ENCODE measurements at regions not wholly inside any gene's neighbourhood (a gene's known extent, or its start where the extent isn't known, plus 50 kb on each side); places are given as distances from the start of the nearest gene placed in this dataset.
"Not testable (repeated sequence)": the region's sequence is repeated elsewhere in the genome, so short reads cannot be mapped to it uniquely, and the experiment has no call there.

DNA sequence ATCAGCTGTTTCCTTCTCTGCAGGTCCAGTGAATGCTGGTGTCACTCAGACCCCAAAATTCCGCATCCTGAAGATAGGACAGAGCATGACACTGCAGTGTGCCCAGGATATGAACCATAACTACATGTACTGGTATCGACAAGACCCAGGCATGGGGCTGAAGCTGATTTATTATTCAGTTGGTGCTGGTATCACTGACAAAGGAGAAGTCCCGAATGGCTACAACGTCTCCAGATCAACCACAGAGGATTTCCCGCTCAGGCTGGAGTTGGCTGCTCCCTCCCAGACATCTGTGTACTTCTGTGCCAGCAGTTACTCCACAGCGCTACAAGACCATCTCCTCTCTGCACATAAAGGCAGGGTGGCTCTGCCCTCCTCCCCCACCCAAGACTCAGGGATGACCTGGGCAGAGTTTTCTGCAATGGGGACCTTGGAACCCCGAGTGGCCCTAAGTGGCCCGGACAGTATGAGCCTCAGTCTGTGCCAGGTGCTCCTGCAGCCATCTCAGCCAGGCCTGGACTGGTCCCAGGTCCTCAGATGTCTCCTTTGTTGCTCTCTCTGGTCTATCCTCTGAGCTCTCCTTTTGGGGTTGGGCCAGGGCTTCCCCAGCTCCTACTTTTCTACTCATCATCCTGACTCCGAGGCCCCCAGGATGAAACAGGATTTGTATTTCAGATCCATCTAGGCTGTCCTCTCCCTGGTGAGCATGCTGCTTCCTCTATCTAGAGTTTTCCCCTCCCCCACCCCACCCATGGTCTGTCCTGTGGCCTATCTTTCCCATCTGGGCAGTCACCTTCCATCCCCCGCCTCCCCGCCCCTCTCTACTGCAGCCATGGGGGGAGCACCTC lies 212.1 kb upstream of the PRSS58 start:
- no peak overlapping the region for H3K4me3 ChIP-seq (ENCODE audit: low read depth, low read length)
- DNase-seq (ENCODE audit: low read depth), result no peak
- TF ChIP-seq, protein P1, sequence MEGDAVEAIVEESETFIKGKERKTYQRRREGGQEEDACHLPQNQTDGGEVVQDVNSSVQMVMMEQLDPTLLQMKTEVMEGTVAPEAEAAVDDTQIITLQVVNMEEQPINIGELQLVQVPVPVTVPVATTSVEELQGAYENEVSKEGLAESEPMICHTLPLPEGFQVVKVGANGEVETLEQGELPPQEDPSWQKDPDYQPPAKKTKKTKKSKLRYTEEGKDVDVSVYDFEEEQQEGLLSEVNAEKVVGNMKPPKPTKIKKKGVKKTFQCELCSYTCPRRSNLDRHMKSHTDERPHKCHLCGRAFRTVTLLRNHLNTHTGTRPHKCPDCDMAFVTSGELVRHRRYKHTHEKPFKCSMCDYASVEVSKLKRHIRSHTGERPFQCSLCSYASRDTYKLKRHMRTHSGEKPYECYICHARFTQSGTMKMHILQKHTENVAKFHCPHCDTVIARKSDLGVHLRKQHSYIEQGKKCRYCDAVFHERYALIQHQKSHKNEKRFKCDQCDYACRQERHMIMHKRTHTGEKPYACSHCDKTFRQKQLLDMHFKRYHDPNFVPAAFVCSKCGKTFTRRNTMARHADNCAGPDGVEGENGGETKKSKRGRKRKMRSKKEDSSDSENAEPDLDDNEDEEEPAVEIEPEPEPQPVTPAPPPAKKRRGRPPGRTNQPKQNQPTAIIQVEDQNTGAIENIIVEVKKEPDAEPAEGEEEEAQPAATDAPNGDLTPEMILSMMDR (IDR thresholded peaks at IDR 0.05; ENCODE audit: insufficient read depth, low read depth, low read length, missing control alignments), result no peak

DNA sequence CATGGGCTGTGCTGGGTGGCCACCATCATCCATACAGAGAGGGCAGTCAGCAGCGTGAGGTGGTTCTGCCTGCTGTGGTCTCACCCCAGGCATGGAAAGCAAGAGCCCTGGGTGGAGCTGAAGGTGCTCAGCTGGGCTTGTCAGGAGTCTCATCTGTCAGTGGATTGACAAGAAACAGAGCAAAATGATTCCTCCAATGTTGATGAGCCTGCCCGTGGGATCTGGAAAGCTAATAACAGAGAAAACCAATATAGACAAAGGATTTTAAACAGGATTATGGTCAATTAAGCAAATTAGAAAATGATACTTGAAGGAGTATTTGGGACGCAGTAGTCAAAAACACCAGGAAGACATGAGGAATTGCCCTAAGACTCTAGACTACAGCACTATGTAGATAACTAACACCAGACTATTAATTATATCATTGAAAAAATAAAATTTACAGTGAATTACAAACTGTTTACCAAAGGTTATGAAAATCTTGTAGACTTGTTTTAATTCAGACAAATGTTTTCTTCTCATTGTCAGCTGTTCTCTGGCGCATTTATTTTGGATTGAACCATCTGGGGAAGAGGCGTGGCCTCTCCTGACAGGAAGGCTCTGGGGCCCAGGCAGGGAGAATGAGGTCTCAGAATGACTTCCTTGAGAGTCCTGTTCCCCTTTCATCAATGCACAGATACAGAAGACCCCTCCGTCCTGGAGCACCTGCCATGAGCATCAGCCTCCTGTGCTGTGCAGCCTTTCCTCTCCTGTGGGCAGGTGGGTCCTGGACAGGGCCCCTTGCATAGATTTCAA lies 211.2 kb upstream of the PRSS58 start:
- TF ChIP-seq, protein P1 (IDR thresholded peaks at IDR 0.05; ENCODE audit: insufficient read depth, low read depth, low read length, missing control alignments), result no peak
- no peak overlapping the region for H3K4me3 ChIP-seq (ENCODE audit: low read depth, low read length)
- no peak for DNase-seq (ENCODE audit: low read depth)

DNA sequence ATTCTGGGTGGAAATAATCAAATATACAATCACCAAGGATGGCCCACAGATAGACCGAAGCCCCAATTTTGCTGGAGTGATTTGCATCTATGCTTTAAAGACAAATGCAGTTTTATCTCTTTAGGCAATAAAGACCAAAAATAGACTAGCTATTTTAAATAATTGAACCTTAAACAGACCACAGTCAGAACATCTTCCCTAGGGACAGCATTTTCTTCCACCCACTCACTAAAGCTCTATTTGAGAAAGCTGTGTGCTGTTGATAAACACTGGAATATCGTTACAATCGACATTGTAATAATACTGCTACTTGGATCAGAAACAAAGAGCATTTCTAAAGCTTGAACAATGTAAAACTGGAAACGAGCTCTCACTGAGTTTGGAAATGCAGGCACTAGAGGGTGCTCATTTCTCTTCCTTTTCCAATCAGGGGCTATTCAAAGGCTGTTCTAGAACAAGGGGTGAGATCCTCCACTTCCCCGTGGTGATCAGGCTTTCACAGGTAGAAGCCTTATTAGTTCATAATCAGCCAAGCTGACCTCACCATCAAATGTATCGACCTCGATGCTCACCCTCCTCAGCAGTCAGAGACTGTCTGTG lies 209.3 kb upstream of the PRSS58 start:
- not testable (repeated sequence) for DNase-seq (ENCODE audit: low read depth); H3K4me3 ChIP-seq (ENCODE audit: low read depth, low read length)

DNA sequence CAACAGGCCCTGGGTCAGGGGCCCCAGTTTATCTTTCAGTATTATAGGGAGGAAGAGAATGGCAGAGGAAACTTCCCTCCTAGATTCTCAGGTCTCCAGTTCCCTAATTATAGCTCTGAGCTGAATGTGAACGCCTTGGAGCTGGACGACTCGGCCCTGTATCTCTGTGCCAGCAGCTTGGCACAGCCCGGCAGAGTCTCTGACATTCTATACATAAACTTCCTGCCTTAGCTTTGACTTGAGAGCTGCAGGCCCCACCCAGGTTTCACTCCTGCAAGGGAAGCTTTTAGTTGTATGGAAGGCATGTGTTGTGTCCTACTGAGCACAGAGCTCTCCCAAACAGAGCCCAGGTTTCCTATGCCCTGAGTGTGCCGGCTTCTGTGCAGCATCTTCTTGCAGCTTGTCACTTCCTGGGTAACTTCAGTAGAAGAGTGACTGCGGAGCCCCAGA lies 205.6 kb upstream of the PRSS58 start:
- peak; percentile 41 for DNase-seq (ENCODE audit: low read depth)
- H3K4me3 ChIP-seq (ENCODE audit: low read depth, low read length), result no peak overlapping the region
- TF ChIP-seq, protein P1 (IDR thresholded peaks at IDR 0.05; ENCODE audit: insufficient read depth, low read depth, low read length, missing control alignments), result no peak

DNA sequence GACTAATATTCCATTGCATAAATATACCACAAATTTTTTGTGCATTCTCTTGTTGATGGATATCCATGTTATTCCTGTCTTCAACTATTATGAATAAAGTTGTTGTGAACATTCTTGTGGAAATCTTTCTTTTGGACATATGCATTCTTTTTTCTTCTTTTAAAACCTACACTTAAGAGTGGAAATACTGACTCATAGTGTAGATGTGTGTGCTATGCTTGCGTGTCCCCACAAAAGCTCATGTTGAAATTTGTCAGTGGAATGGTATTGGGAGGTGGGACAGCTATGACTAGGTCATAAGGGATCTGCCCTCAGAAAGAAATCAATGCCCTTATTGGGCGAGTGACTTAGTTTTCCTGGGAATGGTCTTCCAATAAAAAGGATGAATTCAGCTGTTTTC lies 203.6 kb upstream of the PRSS58 start:
- TF ChIP-seq, protein P1 (IDR thresholded peaks at IDR 0.05; ENCODE audit: insufficient read depth, low read depth, low read length, missing control alignments), result no peak
- no peak overlapping the region for H3K4me3 ChIP-seq (ENCODE audit: low read depth, low read length)
- no peak for DNase-seq (ENCODE audit: low read depth)

DNA sequence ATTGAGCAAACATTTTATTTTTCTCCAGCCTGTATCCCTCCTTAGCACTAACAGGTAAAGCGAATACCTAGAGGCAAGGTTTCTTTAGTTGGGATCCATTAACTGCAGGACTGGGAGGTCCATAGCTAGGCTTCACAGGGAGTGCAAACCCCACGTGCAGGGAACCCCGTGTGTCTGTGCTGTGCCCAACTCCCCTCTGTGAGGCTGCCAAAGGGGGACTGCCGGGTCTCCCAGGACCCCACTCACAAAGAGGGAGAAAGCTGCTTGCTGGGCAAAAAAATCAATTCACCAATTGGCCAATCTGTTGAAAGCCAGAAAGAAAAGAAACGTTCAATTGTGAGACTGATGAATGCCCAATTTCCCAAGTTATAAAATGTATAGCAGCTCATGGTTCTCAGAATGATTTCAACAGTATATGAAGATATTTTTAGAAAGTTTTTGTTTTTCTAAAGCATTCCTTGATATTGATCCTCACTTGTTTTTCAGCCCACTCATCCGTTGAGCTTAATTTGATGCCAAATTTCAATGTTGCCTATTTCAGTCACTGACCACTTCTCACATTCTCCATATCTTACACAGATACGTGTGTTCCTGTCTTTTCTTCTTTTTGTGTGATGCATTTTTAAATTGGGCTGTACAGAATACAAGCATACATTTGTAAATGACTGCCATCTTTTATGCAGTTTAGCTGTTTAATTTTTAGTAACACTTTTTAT lies 202.7 kb upstream of the PRSS58 start:
- H3K4me3 ChIP-seq (ENCODE audit: low read depth, low read length), result no peak overlapping the region
- no peak for DNase-seq (ENCODE audit: low read depth)
- TF ChIP-seq, protein P1 (IDR thresholded peaks at IDR 0.05; ENCODE audit: insufficient read depth, low read depth, low read length, missing control alignments), result no peak

All from GM12865 (cell line).